CD14-positive monocyte (primary cell): ENCODE measurements at regions not wholly inside any gene's neighbourhood (a gene's known extent, or its start where the extent isn't known, plus 50 kb on each side); places are given as distances from the start of the nearest gene placed in this dataset.

ENCODE experiments used
- DNase-seq, 3 donors: peaks; one replicate each; pipeline ENCODE4 v3.0.0-alpha.2; 2011 to 2022
- H2AFZ ChIP-seq: 2 replicates; pipeline ENCODE4 v1.6.0; 2012; ENCODE audit warnings: mild to moderate bottlenecking, low read depth, low read length, inconsistent platforms; ENCODE audit not compliant: insufficient read depth, poor library complexity, severe bottlenecking
- H3K27ac ChIP-seq, 2 donors: 1 replicate in 1 of 2; 2 replicates in 1 of 2; pipeline ENCODE4 v1.5.1; 2012 to 2013; ENCODE audit warnings: low read length in 2 of 2, control low read depth in 1 of 2, inconsistent platforms in 1 of 2, low read depth in 1 of 2, mild to moderate bottlenecking in 1 of 2
- H3K27me3 ChIP-seq, 2 donors: one replicate each; pipeline versions ENCODE4 v1.6.0 to v1.6.1; 2011 to 2013; ENCODE audit warnings: low read length in 2 of 2; ENCODE audit not compliant: control insufficient read depth in 2 of 2, insufficient read depth in 2 of 2
- H3K36me3 ChIP-seq, 2 donors: replicated peaks in 1 of 2; 1 replicate in 1 of 2; 2 replicates in 1 of 2; pipeline versions ENCODE4 v1.5.1 to v1.6.1; 2012 to 2013; ENCODE audit warnings: low read length in 2 of 2, control low read depth in 1 of 2, inconsistent platforms in 1 of 2, mild to moderate bottlenecking in 1 of 2; ENCODE audit not compliant: insufficient read depth in 2 of 2, control insufficient read depth in 1 of 2
- H3K4me1 ChIP-seq, 2 donors: 1 replicate in 1 of 2; 2 replicates in 1 of 2; pipeline versions ENCODE4 v1.5.1 to v1.6.1; 2012 to 2013; ENCODE audit warnings: low read length in 2 of 2, control low read depth in 1 of 2, inconsistent platforms in 1 of 2, mild to moderate bottlenecking in 1 of 2, moderate library complexity in 1 of 2; ENCODE audit not compliant: insufficient read depth in 2 of 2, control insufficient read depth in 1 of 2
- H3K4me2 ChIP-seq: replicated peaks from 2 replicates; pipeline ENCODE3; 2012; ENCODE audit warnings: low read length, moderate library complexity, mild to moderate bottlenecking; ENCODE audit not compliant: poor library complexity, severe bottlenecking; ENCODE audit errors: extremely low read depth
- H3K4me3 ChIP-seq, 3 experiments: fragments of 200-600 bp in 1 of 3; sonication (generic) in 1 of 3; replicated peaks in 1 of 3; 1 replicate in 2 of 3; 2 replicates in 1 of 3; pipeline ENCODE4 v1.5.1; 2011 to 2013; ENCODE audit warnings: low read length in 3 of 3, mild to moderate bottlenecking in 3 of 3, control low read depth in 2 of 3, low read depth in 2 of 3, inconsistent platforms in 1 of 3, moderate library complexity in 1 of 3
- H3K79me2 ChIP-seq: 2 replicates; pipeline ENCODE4 v1.6.0; 2012; ENCODE audit warnings: mild to moderate bottlenecking, control low read depth, inconsistent platforms, low read length, moderate library complexity; ENCODE audit not compliant: insufficient read depth
- H3K9ac ChIP-seq: 2 replicates; pipeline ENCODE4 v1.6.0; 2017; ENCODE audit warnings: low read length, mild to moderate bottlenecking; ENCODE audit not compliant: insufficient read depth, poor library complexity, severe bottlenecking
- H3K9me3 ChIP-seq, 2 donors: replicated peaks in 1 of 2; 1 replicate in 1 of 2; 2 replicates in 1 of 2; pipeline versions ENCODE4 v1.5.1 to v1.6.1; 2012 to 2013; ENCODE audit warnings: low read length in 2 of 2, control low read depth in 1 of 2; ENCODE audit not compliant: control insufficient read depth in 1 of 2, insufficient read depth in 1 of 2
- H4K20me1 ChIP-seq: 2 replicates; pipeline ENCODE4 v1.6.0; 2012; ENCODE audit warnings: mild to moderate bottlenecking, low read length, control low read depth, moderate library complexity; ENCODE audit not compliant: insufficient read depth
- H3K27ac Mint-ChIP-seq, 7 donors: one replicate each; pipeline ENCODE4 v1.8.0; 2020; ENCODE audit warnings: mild to moderate bottlenecking in 7 of 7, mixed read lengths in 7 of 7, moderate library complexity in 6 of 7, inconsistent platforms in 2 of 7
- H3K27me3 Mint-ChIP-seq, 3 donors: one replicate each; pipeline ENCODE4 v1.8.0; 2021 to 2022; ENCODE audit warnings: low read depth in 3 of 3, mild to moderate bottlenecking in 3 of 3, mixed read lengths in 3 of 3, moderate library complexity in 3 of 3, inconsistent platforms in 1 of 3
- H3K36me3 Mint-ChIP-seq, 2 donors: one replicate each; pipeline ENCODE4 v1.8.0; 2020; ENCODE audit warnings: mixed read lengths in 2 of 2, inconsistent platforms in 1 of 2, mild to moderate bottlenecking in 1 of 2
- H3K4me1 Mint-ChIP-seq: one replicate; pipeline ENCODE4 v1.8.0; 2020; ENCODE audit warnings: mild to moderate bottlenecking, mixed read lengths
- H3K4me3 Mint-ChIP-seq, 2 donors: one replicate each; pipeline ENCODE4 v1.8.0; 2020; ENCODE audit warnings: mild to moderate bottlenecking in 2 of 2, mixed read lengths in 2 of 2, moderate library complexity in 1 of 2
- H3K9me3 Mint-ChIP-seq, 7 donors: one replicate each; pipeline ENCODE4 v1.8.0; 2020 to 2022; ENCODE audit warnings: mixed read lengths in 7 of 7, mild to moderate bottlenecking in 6 of 7, moderate library complexity in 6 of 7, inconsistent platforms in 2 of 7
- WGBS: methylation state at CpG from one replicate; pipeline ENCODE4 v1.1.5; 2013; ENCODE audit warnings: missing lambda C conversion rate; ENCODE audit not compliant: insufficient coverage; 5-methylcytosine and 5-hydroxymethylcytosine counted together
- intact Hi-C, 2 donors: fragments of 100-400 bp; cut with micrococcal nuclease; formaldehyde crosslinking; loops; one replicate each; pipeline versions ENCODE4 v1.15.0 to v1.15.1; 2023
- TF ChIP-seq, protein P1 (sequence below): fragments of 200-600 bp; IDR thresholded peaks from one replicate; pipeline ENCODE4 v1.8.0; 2022; ENCODE audit warnings: antibody characterized with exemption, mild to moderate bottlenecking

DNA sequence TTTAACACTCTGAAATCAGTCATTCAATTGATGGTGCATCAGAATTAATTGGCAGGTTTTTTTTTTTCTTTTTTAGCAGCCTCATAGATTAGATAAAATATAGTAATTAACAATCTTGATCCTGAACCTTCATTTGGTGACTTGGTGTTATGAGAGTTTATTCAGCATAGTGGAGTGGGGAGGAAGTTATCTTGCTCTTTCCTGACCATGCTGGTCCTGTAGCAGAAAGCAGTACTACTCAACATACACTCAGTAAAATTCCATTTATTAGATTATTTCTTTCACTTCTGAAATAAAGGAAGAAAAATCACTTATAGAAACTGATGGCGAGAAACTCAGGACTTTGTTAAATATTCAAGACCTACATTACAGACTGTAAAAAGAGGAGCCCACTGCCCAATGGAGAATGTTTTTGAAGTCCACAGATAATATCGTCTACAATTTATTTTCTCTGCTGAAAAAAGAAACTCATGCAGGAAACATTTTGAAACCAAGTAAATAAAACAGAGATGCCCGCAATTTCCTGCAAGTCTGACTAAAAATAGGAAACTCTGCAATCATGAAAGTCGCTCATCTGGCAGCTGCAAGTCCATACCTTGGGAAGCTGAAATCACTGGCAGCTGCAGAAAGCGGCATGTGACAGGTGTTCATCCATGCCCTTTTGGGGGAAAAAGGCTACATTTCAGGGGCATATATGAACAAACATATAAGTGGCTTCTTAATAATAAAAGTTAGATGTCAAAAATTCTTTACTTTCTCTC, 233.2 kb upstream of the RFX3 start:
- peaks cover 0 to 1% of the 10 kb centered on the region in 2 donors for H3K36me3 Mint-ChIP-seq
- 0% methylated on average over 3 of the region's 5 CpGs for WGBS
- Histone ChIP-seq H2AFZ (peak overlapping the region; percentile 42), H3K4me2 (peak overlapping the region; percentile 71), H3K27me3 (no peaks in the 10 kb centered on the region), H3K4me3 (peak overlapping the region in 2 of 3 experiments; percentile 39 to 64), H3K9me3 (no peaks in the 10 kb centered on the region), H3K79me2 (no peaks in the 10 kb centered on the region), H4K20me1 (no peaks in the 10 kb centered on the region), H3K9ac (peak overlapping the region; percentile 41), H3K4me1 (peaks cover 19 to 24% of the 10 kb centered on the region in 2 donors), H3K27ac (peak overlapping the region in 1 of 2 donors; percentile 58), H3K36me3 (no peaks in the 10 kb centered on the region)
- TF ChIP-seq, protein P1, sequence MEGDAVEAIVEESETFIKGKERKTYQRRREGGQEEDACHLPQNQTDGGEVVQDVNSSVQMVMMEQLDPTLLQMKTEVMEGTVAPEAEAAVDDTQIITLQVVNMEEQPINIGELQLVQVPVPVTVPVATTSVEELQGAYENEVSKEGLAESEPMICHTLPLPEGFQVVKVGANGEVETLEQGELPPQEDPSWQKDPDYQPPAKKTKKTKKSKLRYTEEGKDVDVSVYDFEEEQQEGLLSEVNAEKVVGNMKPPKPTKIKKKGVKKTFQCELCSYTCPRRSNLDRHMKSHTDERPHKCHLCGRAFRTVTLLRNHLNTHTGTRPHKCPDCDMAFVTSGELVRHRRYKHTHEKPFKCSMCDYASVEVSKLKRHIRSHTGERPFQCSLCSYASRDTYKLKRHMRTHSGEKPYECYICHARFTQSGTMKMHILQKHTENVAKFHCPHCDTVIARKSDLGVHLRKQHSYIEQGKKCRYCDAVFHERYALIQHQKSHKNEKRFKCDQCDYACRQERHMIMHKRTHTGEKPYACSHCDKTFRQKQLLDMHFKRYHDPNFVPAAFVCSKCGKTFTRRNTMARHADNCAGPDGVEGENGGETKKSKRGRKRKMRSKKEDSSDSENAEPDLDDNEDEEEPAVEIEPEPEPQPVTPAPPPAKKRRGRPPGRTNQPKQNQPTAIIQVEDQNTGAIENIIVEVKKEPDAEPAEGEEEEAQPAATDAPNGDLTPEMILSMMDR: no peak
- peaks cover 30% of the 10 kb centered on the region for H3K4me1 Mint-ChIP-seq
- H3K4me3 Mint-ChIP-seq: peak overlapping the region; percentile 66 to 85
- intact Hi-C loops: no loop called here
- H3K27me3 Mint-ChIP-seq: peaks cover 0 to 1% (median 0%) of the 10 kb centered on the region in 3 donors
- peaks cover 0 to 5% (median 0%) of the 10 kb centered on the region in 7 donors for H3K9me3 Mint-ChIP-seq
- DNase-seq: peak in 2 of 3 donors; percentile 8 to 11
- H3K27ac Mint-ChIP-seq: peak overlapping the region in 5 of 7 donors; percentile 25 to 72 (median 64)

DNA sequence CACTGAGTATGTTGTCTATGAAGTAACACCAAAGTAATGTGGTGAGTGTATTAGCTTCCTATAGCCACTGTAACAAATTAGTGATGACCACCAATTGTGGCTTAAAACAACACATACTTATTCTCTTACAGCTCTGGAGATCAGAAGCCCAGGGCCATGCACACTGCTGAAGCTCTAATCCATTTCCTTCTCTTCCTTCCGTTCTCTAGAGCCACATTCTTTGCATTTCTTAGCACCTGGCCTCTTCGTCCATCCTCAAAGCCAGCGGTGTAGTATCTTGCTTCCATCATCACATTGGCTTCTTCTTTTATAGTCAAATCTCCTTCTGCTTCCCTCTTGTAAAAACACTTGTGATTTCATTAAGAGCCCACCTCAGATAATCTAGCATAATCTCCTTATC, 230.3 kb upstream of the RFX3 start:
- H3K4me2 ChIP-seq: no peak overlapping the region
- no peaks in the 10 kb centered on the region for H4K20me1 ChIP-seq
- intact Hi-C loops: no loop called here
- H3K27ac ChIP-seq: no peak overlapping the region
- H3K27me3 ChIP-seq: no peaks in the 10 kb centered on the region
- Mint-ChIP-seq H3K4me1 (peaks cover 32% of the 10 kb centered on the region), H3K27ac (no peak overlapping the region), H3K36me3 (peaks cover 0 to 1% of the 10 kb centered on the region in 2 donors), H3K27me3 (no peaks in the 10 kb centered on the region), H3K4me3 (no peak overlapping the region), H3K9me3 (peaks cover 0 to 5% (median 0%) of the 10 kb centered on the region in 7 donors)
- H2AFZ ChIP-seq: no peak overlapping the region
- H3K79me2 ChIP-seq: no peaks in the 10 kb centered on the region
- no peak overlapping the region for H3K4me3 ChIP-seq
- no peak overlapping the region for H3K9ac ChIP-seq
- no peaks in the 10 kb centered on the region for H3K9me3 ChIP-seq
- 91% methylated on average over 3 of the region's 3 CpGs for WGBS
- no peaks in the 10 kb centered on the region for H3K36me3 ChIP-seq
- no peak for DNase-seq
- TF ChIP-seq, protein P1: no peak
- peaks cover 19 to 24% of the 10 kb centered on the region in 2 donors for H3K4me1 ChIP-seq
